Prostate gland (tissue), 1 donor: ENCODE measurements at regions not wholly inside any gene's neighbourhood (a gene's known extent, or its start where the extent isn't known, plus 50 kb on each side); places are given as distances from the start of the nearest gene placed in this dataset.

Source experiments
- POLR2A ChIP-seq: fragments of 450-650 bp; IDR thresholded peaks from one replicate; pipeline ENCODE4 v1.6.1; 2016; ENCODE audit warnings: antibody characterized with exemption, mild to moderate bottlenecking
- POLR2AphosphoS5 ChIP-seq: sonication (generic); formaldehyde crosslinking; IDR thresholded peaks from one replicate; pipeline ENCODE4 v1.6.1; 2017; ENCODE audit warnings: antibody characterized with exemption

DNA sequence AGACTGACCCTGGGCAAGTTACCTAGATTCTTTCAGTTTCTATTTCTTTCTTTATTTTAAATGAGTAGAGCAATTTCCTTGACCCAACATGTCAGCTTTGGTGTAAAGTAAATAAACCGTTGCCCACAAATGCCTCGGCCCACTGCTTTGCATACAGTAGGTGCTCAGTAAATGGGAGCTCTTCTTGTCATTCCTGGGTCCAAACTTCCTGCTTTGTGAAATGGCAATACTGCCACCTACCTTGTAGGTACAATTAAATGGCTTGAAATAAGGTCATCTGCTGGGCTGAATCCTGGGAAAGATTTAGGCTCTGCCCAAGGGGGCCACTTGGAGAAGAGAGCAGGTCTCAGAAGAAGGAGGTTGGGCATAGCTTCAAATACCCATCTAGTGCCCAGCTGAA is 253.0 kb downstream of the HS3ST3B1 start:
- TF ChIP-seq POLR2AphosphoS5: no peak
- no peak for TF ChIP-seq POLR2A
